ENCODE measurements at regions not wholly inside any gene's neighbourhood (a gene's known extent, or its start where the extent isn't known, plus 50 kb on each side); places are given as distances from the start of the nearest gene placed in this dataset.

- H3K9me3 ChIP-seq, result no peaks in the 10 kb centered on the region
- DNase-seq, result no peak
- H3K27me3 ChIP-seq, result no peaks in the 10 kb centered on the region
- no peak overlapping the region for H3K4me3 ChIP-seq
- no peaks in the 10 kb centered on the region for H3K4me1 ChIP-seq
- no peak overlapping the region for H3K9ac ChIP-seq (ENCODE audit: low read depth in 2 of 2, low read length in 2 of 2)
- H3K36me3 ChIP-seq, result no peaks in the 10 kb centered on the region
- TF ChIP-seq CTCF (IDR thresholded peaks at IDR 0.05), result peak; percentile 59
- intact Hi-C loops (cut with DNase I), result loop anchor here (10.0 kb wide), 1 partner anchor 630 kb away; no protein-coding TSS in a partner anchor
- H3K27ac ChIP-seq, result no peak overlapping the region
Observed at GRCh38 chr6:145214570-145214969, 520.8 kb downstream of the EPM2A start.

GRCh38 chr6:145224450-145224849 lies 510.9 kb downstream of the EPM2A start:
- no peak for TF ChIP-seq CTCF (IDR thresholded peaks at IDR 0.05)
- H3K4me1 ChIP-seq, result no peaks in the 10 kb centered on the region
- no peaks in the 10 kb centered on the region for H3K27me3 ChIP-seq
- no peak overlapping the region for H3K9ac ChIP-seq (ENCODE audit: low read depth in 2 of 2, low read length in 2 of 2)
- H3K9me3 ChIP-seq, result no peaks in the 10 kb centered on the region
- intact Hi-C loops (cut with DNase I), result no loop called here
- no peaks in the 10 kb centered on the region for H3K36me3 ChIP-seq
- no peak overlapping the region for H3K4me3 ChIP-seq
- no peak for DNase-seq
- no peak overlapping the region for H3K27ac ChIP-seq

GRCh38 chr6:145225500-145225899 lies 509.8 kb downstream of the EPM2A start:
- DNase-seq, result no peak
- intact Hi-C loops (cut with DNase I), result no loop called here
- H3K27ac ChIP-seq, result no peak overlapping the region
- H3K9ac ChIP-seq (ENCODE audit: low read depth in 2 of 2, low read length in 2 of 2), result no peak overlapping the region
- no peak overlapping the region for H3K4me3 ChIP-seq
- no peaks in the 10 kb centered on the region for H3K27me3 ChIP-seq
- H3K9me3 ChIP-seq, result no peaks in the 10 kb centered on the region
- no peaks in the 10 kb centered on the region for H3K36me3 ChIP-seq
- H3K4me1 ChIP-seq, result no peaks in the 10 kb centered on the region
- no peak for TF ChIP-seq CTCF (IDR thresholded peaks at IDR 0.05)

GRCh38 chr6:145227593-145227992 lies 507.7 kb downstream of the EPM2A start:
- no peaks in the 10 kb centered on the region for H3K4me1 ChIP-seq

GRCh38 chr6:145228962-145229582 lies 506.2 kb downstream of the EPM2A start:
- intact Hi-C loops (cut with DNase I), result no loop called here
- Histone ChIP-seq H3K36me3 (no peaks in the 10 kb centered on the region), H3K9ac (ENCODE audit: low read depth in 2 of 2, low read length in 2 of 2) (no peak overlapping the region), H3K4me1 (no peaks in the 10 kb centered on the region), H3K27ac (no peak overlapping the region), H3K27me3 (no peaks in the 10 kb centered on the region), H3K4me3 (no peak overlapping the region), H3K9me3 (no peaks in the 10 kb centered on the region)
- no peak for DNase-seq
- TF ChIP-seq CTCF (IDR thresholded peaks at IDR 0.05), result no peak

More at GRCh38 chr6:145227593-145227992, 507.7 kb downstream of the EPM2A start:
- Histone ChIP-seq H3K27ac (no peak overlapping the region), H3K4me3 (no peak overlapping the region), H3K27me3 (no peaks in the 10 kb centered on the region), H3K9ac (ENCODE audit: low read depth in 2 of 2, low read length in 2 of 2) (no peak overlapping the region), H3K9me3 (no peaks in the 10 kb centered on the region), H3K36me3 (no peaks in the 10 kb centered on the region)
- DNase-seq, result no peak
- intact Hi-C loops (cut with DNase I), result no loop called here
- no peak for TF ChIP-seq CTCF (IDR thresholded peaks at IDR 0.05)
